ENCODE measurements at regions not wholly inside any gene's neighbourhood (a gene's known extent, or its start where the extent isn't known, plus 50 kb on each side); places are given as distances from the start of the nearest gene placed in this dataset.

GRCh38 chr21:31545036-31545435, 114.5 kb upstream of the SOD1 start (continued):
- TF ChIP-seq CBX5 (IDR thresholded peaks at IDR 0.05; ENCODE audit: low read depth, low read length) (no peak), GABPA (IDR thresholded peaks at IDR 0.05; ENCODE audit: borderline replicate concordance, insufficient read depth, low read length) (no peak), CREB1 (IDR thresholded peaks at IDR 0.05) (no peak), MAX (IDR thresholded peaks at IDR 0.05) (no peak), SP1 (IDR thresholded peaks at IDR 0.05; ENCODE audit: low read depth, low read length) (no peak), SIRT6 (IDR thresholded peaks at IDR 0.05; ENCODE audit: low read length) (no peak)
